K562 (cell line): ENCODE measurements at regions not wholly inside any gene's neighbourhood (a gene's known extent, or its start where the extent isn't known, plus 50 kb on each side); places are given as distances from the start of the nearest gene placed in this dataset.

Experiments used
- ATAC-seq: fragments of 200-7000 bp; cut with Tn5 transposase; 3 replicates; pipeline ENCODE4 v1.9.1; 2020; ENCODE audit warnings: moderate library complexity
- BruUV-seq: library from RNA; stranded (reverse); fragments of 400-500 nt; replicated peaks from 2 replicates; lab custom pipeline; 2021; lab: Mats Ljungman, UMichigan
- CTCF ChIA-PET: fragments of 300-600 bp; formaldehyde crosslinking; extraction: SDS; loops from one replicate; lab custom pipeline; 2021; ENCODE audit warnings: low intra/inter-chr PET ratio; lab: Yijun Ruan, JAX
- POLR2A ChIA-PET: fragments of 300-600, 350-650 bp; sonication (Branson Sonifier 250); formaldehyde crosslinking; extraction: SDS; loops from one replicate; lab custom pipeline; 2021; ENCODE audit warnings: antibody characterized with exemption, inconsistent platforms; lab: Yijun Ruan, JAX
- DNase-seq, 4 experiments: peaks; one replicate each; pipeline versions ENCODE4 v3.0.0 to v3.0.0-alpha.2; 2011 to 2018; ENCODE audit warnings: low spot score in 3 of 4, mixed read lengths in 3 of 4; ENCODE audit errors: extremely low read depth in 1 of 4
- FAIRE-seq: peaks from 2 replicates; lab custom pipeline; 2011; peaks lifted over from hg19 to GRCh38; lab: Jason Lieb, UNC
- H2AFZ ChIP-seq: 2 replicates; pipeline ENCODE4 v1.6.0; 2011; ENCODE audit warnings: low read depth, low read length, control low read depth, inconsistent platforms
- H3K27ac ChIP-seq: fragments of 200-600 bp; 3 replicates; pipeline ENCODE4 v1.8.0; 2011; ENCODE audit warnings: low read depth, mild to moderate bottlenecking, control low read depth, inconsistent platforms, low read length, moderate library complexity, mixed read lengths; ENCODE audit errors: extremely low read depth
- H3K27me3 ChIP-seq, 2 experiments: fragments of 300-600 bp in 1 of 2; 2 replicates in 1 of 2; 3 replicates in 1 of 2; pipeline versions ENCODE4 v1.6.0 to v1.8.0; 2011; ENCODE audit warnings: inconsistent platforms in 2 of 2, low read length in 2 of 2, mild to moderate bottlenecking in 1 of 2, mixed read lengths in 1 of 2, moderate library complexity in 1 of 2; ENCODE audit not compliant: control insufficient read depth in 2 of 2, insufficient read depth in 2 of 2
- H3K36me3 ChIP-seq: fragments of 300-600 bp; 3 replicates; pipeline ENCODE4 v1.8.0; 2011; ENCODE audit warnings: mild to moderate bottlenecking, low read length, inconsistent platforms; ENCODE audit not compliant: control insufficient read depth, insufficient read depth
- H3K4me1 ChIP-seq, 2 experiments: fragments of 200-600 bp in 1 of 2; replicated peaks in 1 of 2; 2 replicates in 1 of 2; 3 replicates in 1 of 2; pipeline versions ENCODE4 v1.5.1 to v1.8.0; 2011; ENCODE audit warnings: inconsistent platforms in 2 of 2, low read length in 2 of 2, mild to moderate bottlenecking in 1 of 2, mixed read lengths in 1 of 2, moderate library complexity in 1 of 2; ENCODE audit not compliant: control insufficient read depth in 2 of 2, insufficient read depth in 2 of 2
- H3K4me2 ChIP-seq: 2 replicates; pipeline ENCODE4 v1.6.1; 2011; ENCODE audit warnings: low read length, control low read depth, inconsistent platforms, mixed read lengths; ENCODE audit not compliant: insufficient read depth
- H3K4me3 ChIP-seq: fragments of 200-600 bp; sonication (generic), shearing (Covaris generic); 2 replicates; pipeline ENCODE4 v1.5.1; 2016; ENCODE audit warnings: control low read depth, inconsistent platforms
- H3K79me2 ChIP-seq: fragments of 200-600 bp; 3 replicates; pipeline ENCODE4 v1.8.0; 2011; ENCODE audit warnings: low read length, inconsistent platforms; ENCODE audit not compliant: control insufficient read depth, insufficient read depth
- H3K9ac ChIP-seq, 2 experiments: 2 replicates each; pipeline versions ENCODE4 v1.6.0 to v1.6.1; 2011; ENCODE audit warnings: low read depth in 2 of 2, low read length in 2 of 2, control low read depth in 1 of 2, inconsistent platforms in 1 of 2, mild to moderate bottlenecking in 1 of 2, mixed read lengths in 1 of 2; ENCODE audit not compliant: insufficient read depth in 1 of 2
- H3K9me1 ChIP-seq: one replicate; pipeline ENCODE4 v1.6.0; 2011; ENCODE audit warnings: inconsistent platforms, mild to moderate bottlenecking, low read length, moderate library complexity; ENCODE audit not compliant: control insufficient read depth, insufficient read depth
- H3K9me3 ChIP-seq: replicated peaks from 2 replicates; pipeline ENCODE4 v1.5.1; 2011; ENCODE audit warnings: low read depth, low read length, inconsistent platforms; ENCODE audit not compliant: control insufficient read depth, insufficient read depth
- H4K20me1 ChIP-seq: replicated peaks from 2 replicates; pipeline ENCODE4 v1.6.1; 2011; ENCODE audit warnings: low read length, inconsistent platforms, mixed read lengths; ENCODE audit not compliant: control insufficient read depth, insufficient read depth
- ATF7 ChIP-seq: fragments of 450-650 bp; IDR thresholded peaks from 2 replicates; pipeline ENCODE4 v1.7.1; 2014; ENCODE audit warnings: mild to moderate bottlenecking, moderate library complexity
- BACH1 ChIP-seq: fragments of 200-800 bp; sonication (Bioruptor generic); IDR thresholded peaks from 2 replicates; pipeline ENCODE4 v1.6.1; 2016; ENCODE audit warnings: missing genetic modification characterization, missing compliant biosample characterization
- C11orf30 ChIP-seq: fragments of 450-650 bp; IDR thresholded peaks from 2 replicates; pipeline ENCODE4 v1.6.1; 2016; ENCODE audit warnings: low read depth, mild to moderate bottlenecking
- HNRNPL ChIP-seq: fragments of 200-400 bp; formaldehyde crosslinking; IDR thresholded peaks from 2 replicates; pipeline ENCODE4 v1.6.1; 2017; ENCODE audit warnings: low read depth, mild to moderate bottlenecking, low read length
- ILF3 ChIP-seq: fragments of 450-650 bp; IDR thresholded peaks from 2 replicates; pipeline ENCODE4 v1.6.1; 2018; ENCODE audit warnings: antibody characterized with exemption, mild to moderate bottlenecking, moderate library complexity, borderline replicate concordance
- MCM5 ChIP-seq: fragments of 450-650 bp; IDR thresholded peaks from 2 replicates; pipeline ENCODE4 v1.6.1; 2016; ENCODE audit warnings: low read depth
- MNT ChIP-seq, 2 experiments: fragments of 450-650 bp; conservative IDR thresholded peaks; 2 replicates each; pipeline ENCODE4 v1.6.1; 2017; ENCODE audit warnings: mild to moderate bottlenecking in 2 of 2, moderate library complexity in 2 of 2
- POLR2B ChIP-seq: fragments of 450-650 bp; IDR thresholded peaks from 2 replicates; pipeline ENCODE4 v1.6.1; 2018; ENCODE audit warnings: low read depth; ENCODE audit not compliant: partially characterized antibody
- RHOXF2B ChIP-seq: fragments of 250-450 bp; sonication (Bioruptor Pico); conservative IDR thresholded peaks from 2 replicates; pipeline ENCODE4 v1.5.1; 2021
- SRSF1 ChIP-seq: fragments of 200-400 bp; formaldehyde crosslinking; IDR thresholded peaks from 2 replicates; pipeline ENCODE4 v1.6.1; 2017; ENCODE audit warnings: mild to moderate bottlenecking, low read depth, low read length, moderate library complexity
- SRSF7 ChIP-seq: fragments of 200-400 bp; formaldehyde crosslinking; optimal IDR thresholded peaks from 2 replicates; pipeline ENCODE3; 2017; ENCODE audit warnings: mild to moderate bottlenecking, low read depth, low read length
- YY1 ChIP-seq, 3 experiments: IDR thresholded peaks; 2 replicates each; pipeline ENCODE4 v1.6.1; 2011; ENCODE audit warnings: low read length in 2 of 3, mild to moderate bottlenecking in 2 of 3, moderate library complexity in 2 of 3, borderline replicate concordance in 1 of 3, control low read depth in 1 of 3, low read depth in 1 of 3; ENCODE audit not compliant: insufficient read depth in 3 of 3, insufficient replicate concordance in 2 of 3, control insufficient read depth in 1 of 3, insufficient read length in 1 of 3; ENCODE audit errors: extremely low read depth in 1 of 3
- ZHX1 ChIP-seq: fragments of 150-350 bp; conservative IDR thresholded peaks from 2 replicates; pipeline ENCODE4 v1.6.1; 2014; ENCODE audit warnings: low read length
- ZNF174 ChIP-seq: fragments of 250-450 bp; sonication (Bioruptor Pico); IDR thresholded peaks from 2 replicates; pipeline ENCODE4 v1.4.0; 2020; ENCODE audit warnings: mild to moderate bottlenecking
- ZNF785 ChIP-seq: fragments of 250-450 bp; sonication (Bioruptor Pico); IDR thresholded peaks from 2 replicates; pipeline ENCODE4 v1.4.0; 2020; ENCODE audit warnings: mild to moderate bottlenecking
- WGBS: fragments of 100-300 bp; shearing (Covaris generic); methylation state at CpG from one replicate; pipeline ENCODE4 v1.1.6; 2016; ENCODE audit warnings: low coverage, mixed read lengths; ENCODE audit not compliant: insufficient coverage; ENCODE audit errors: missing lambda C conversion rate; 5-methylcytosine and 5-hydroxymethylcytosine counted together
- in situ Hi-C: fragments of 300-500 bp; cut with MboI; formaldehyde crosslinking; loops from 4 replicates; pipeline ENCODE4 v1.15.0; 2018; ENCODE audit warnings: inconsistent platforms, mixed read lengths
- intact Hi-C: fragments of 100-400 bp; cut with micrococcal nuclease; formaldehyde crosslinking; loops from 2 replicates; pipeline ENCODE4 v1.14.2; 2022
- TF ChIP-seq, protein P1 (sequence below): fragments of 450-650 bp; formaldehyde crosslinking; IDR thresholded peaks from 2 replicates; pipeline ENCODE4 v1.4.0; 2020; ENCODE audit warnings: mild to moderate bottlenecking, mixed read lengths
- TF ChIP-seq, protein P2 (sequence below): fragments of 450-650 bp; formaldehyde crosslinking; IDR thresholded peaks from 2 replicates; pipeline ENCODE4 v1.4.0; 2020; ENCODE audit warnings: mild to moderate bottlenecking, moderate library complexity

- Histone ChIP-seq H3K9me1 (no peaks in the 10 kb centered on the region), H3K4me3 (no peak overlapping the region), H3K9ac (no peak overlapping the region), H4K20me1 (no peaks in the 10 kb centered on the region), H3K36me3 (no peaks in the 10 kb centered on the region), H3K79me2 (no peaks in the 10 kb centered on the region), H3K4me2 (no peak overlapping the region), H3K9me3 (no peaks in the 10 kb centered on the region; the same call in 1 of the 2 replicates), H3K27me3 (no peaks in the 10 kb centered on the region), H3K27ac (no peak overlapping the region), H3K4me1 (no peaks in the 10 kb centered on the region), H2AFZ (no peak overlapping the region)
- in situ Hi-C loops (no loop called here), intact Hi-C loops (no loop called here)
- no peak for ATAC-seq
- ChIA-PET CTCF (no interaction called here), POLR2A (no interaction called here)
- BruUV-seq, result no TSS peak
- DNase-seq, result no peak
- TF ChIP-seq SRSF7, result no peak
- TF ChIP-seq MCM5, result no peak
- TF ChIP-seq, protein P1, sequence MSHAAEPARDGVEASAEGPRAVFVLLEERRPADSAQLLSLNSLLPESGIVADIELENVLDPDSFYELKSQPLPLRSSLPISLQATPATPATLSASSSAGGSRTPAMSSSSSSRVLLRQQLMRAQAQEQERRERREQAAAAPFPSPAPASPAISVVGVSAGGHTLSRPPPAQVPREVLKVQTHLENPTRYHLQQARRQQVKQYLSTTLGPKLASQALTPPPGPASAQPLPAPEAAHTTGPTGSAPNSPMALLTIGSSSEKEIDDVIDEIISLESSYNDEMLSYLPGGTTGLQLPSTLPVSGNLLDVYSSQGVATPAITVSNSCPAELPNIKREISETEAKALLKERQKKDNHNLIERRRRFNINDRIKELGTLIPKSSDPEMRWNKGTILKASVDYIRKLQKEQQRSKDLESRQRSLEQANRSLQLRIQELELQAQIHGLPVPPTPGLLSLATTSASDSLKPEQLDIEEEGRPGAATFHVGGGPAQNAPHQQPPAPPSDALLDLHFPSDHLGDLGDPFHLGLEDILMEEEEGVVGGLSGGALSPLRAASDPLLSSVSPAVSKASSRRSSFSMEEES (CRISPR knock-in tag), result no peak
- no peak for TF ChIP-seq C11orf30
- no peak for TF ChIP-seq ZNF174
- TF ChIP-seq ZHX1, result no peak
- no peak for TF ChIP-seq ILF3
- TF ChIP-seq ATF7, result no peak
- no peak for TF ChIP-seq ZNF785 (CRISPR knock-in tag)
- TF ChIP-seq POLR2B, result no peak
- TF ChIP-seq YY1 (IDR thresholded peaks at IDR 0.05; ENCODE audit: borderline replicate concordance in 1 of 3, control insufficient read depth in 1 of 3, extremely low read depth in 1 of 3, insufficient read depth in 3 of 3, insufficient read length in 1 of 3, insufficient replicate concordance in 2 of 3, low read depth in 1 of 3, low read length in 2 of 3), result no peak
- TF ChIP-seq SRSF1, result no peak
- TF ChIP-seq BACH1 (tag), result no peak
- no peak for TF ChIP-seq HNRNPL
- TF ChIP-seq, protein P2, sequence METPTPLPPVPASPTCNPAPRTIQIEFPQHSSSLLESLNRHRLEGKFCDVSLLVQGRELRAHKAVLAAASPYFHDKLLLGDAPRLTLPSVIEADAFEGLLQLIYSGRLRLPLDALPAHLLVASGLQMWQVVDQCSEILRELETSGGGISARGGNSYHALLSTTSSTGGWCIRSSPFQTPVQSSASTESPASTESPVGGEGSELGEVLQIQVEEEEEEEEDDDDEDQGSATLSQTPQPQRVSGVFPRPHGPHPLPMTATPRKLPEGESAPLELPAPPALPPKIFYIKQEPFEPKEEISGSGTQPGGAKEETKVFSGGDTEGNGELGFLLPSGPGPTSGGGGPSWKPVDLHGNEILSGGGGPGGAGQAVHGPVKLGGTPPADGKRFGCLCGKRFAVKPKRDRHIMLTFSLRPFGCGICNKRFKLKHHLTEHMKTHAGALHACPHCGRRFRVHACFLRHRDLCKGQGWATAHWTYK, result no peak
- no peak for TF ChIP-seq MNT (conservative IDR thresholded peaks at IDR 0.05)
- TF ChIP-seq RHOXF2B, result no peak
- no peak for FAIRE-seq
- WGBS, result 0% methylated on average over 2 of the region's 2 CpGs
Measured at GRCh38 chr6:81067057-81067456, 685.4 kb downstream of the TENT5A start.
